HEK293 (cell line): ENCODE measurements at regions not wholly inside any gene's neighbourhood (a gene's known extent, or its start where the extent isn't known, plus 50 kb on each side); places are given as distances from the start of the nearest gene placed in this dataset.

Experiments
- CTCF ChIP-seq: fragments of 450-650 bp; formaldehyde crosslinking; IDR thresholded peaks from 2 replicates; pipeline ENCODE4 v1.5.1; 2016; ENCODE audit warnings: missing biosample characterization, missing genetic modification characterization
- ZFHX2 ChIP-seq: fragments of 450-650 bp; formaldehyde crosslinking; conservative IDR thresholded peaks from 2 replicates; pipeline ENCODE4 v1.5.1; 2016; ENCODE audit warnings: missing biosample characterization, missing genetic modification characterization
- ZNF280D ChIP-seq: fragments of 450-650 bp; formaldehyde crosslinking; IDR thresholded peaks from 2 replicates; pipeline ENCODE4 v1.5.1; 2016; ENCODE audit warnings: missing biosample characterization, missing genetic modification characterization
- ZNF514 ChIP-seq: fragments of 450-650 bp; formaldehyde crosslinking; IDR thresholded peaks from 2 replicates; pipeline ENCODE4 v1.5.1; 2016; ENCODE audit warnings: missing biosample characterization, missing genetic modification characterization
- ZNF677 ChIP-seq: fragments of 450-650 bp; IDR thresholded peaks from 2 replicates; pipeline ENCODE4 v1.5.0; 2018; ENCODE audit warnings: missing biosample characterization, mild to moderate bottlenecking, missing genetic modification characterization, moderate library complexity
- ZNF837 ChIP-seq: fragments of 450-650 bp; formaldehyde crosslinking; IDR thresholded peaks from 2 replicates; pipeline ENCODE4 v1.5.1; 2016; ENCODE audit warnings: missing biosample characterization, missing genetic modification characterization
- ZSCAN18 ChIP-seq: fragments of 450-650 bp; formaldehyde crosslinking; IDR thresholded peaks from 2 replicates; pipeline ENCODE4 v1.5.1; 2016; ENCODE audit warnings: missing biosample characterization, missing genetic modification characterization

GRCh38 chr9:78438211-78438610 is 141.3 kb downstream of the PSAT1 start:
- TF ChIP-seq ZNF837 (no peak), ZNF514 (tag by site-specific recombination) (no peak), ZNF677 (no peak), CTCF (tag by site-specific recombination) (no peak), ZNF280D (tag by site-specific recombination) (no peak), ZFHX2 (tag by site-specific recombination) (no peak), ZSCAN18 (tag by site-specific recombination) (no peak)
